HepG2 (cell line): ENCODE measurements at regions not wholly inside any gene's neighbourhood (a gene's known extent, or its start where the extent isn't known, plus 50 kb on each side); places are given as distances from the start of the nearest gene placed in this dataset.

Source experiments
- GTF3A ChIP-seq: sonication (generic); formaldehyde crosslinking; conservative IDR thresholded peaks from 2 replicates; pipeline ENCODE4 v1.4.0; 2020; ENCODE audit warnings: mild to moderate bottlenecking, missing genetic modification reagents
- HNRNPL ChIP-seq: fragments of 200-400 bp; formaldehyde crosslinking; IDR thresholded peaks from 2 replicates; pipeline ENCODE4 v1.6.1; 2017; ENCODE audit warnings: mild to moderate bottlenecking, low read depth, low read length
- SP2 ChIP-seq: sonication (generic); formaldehyde crosslinking; IDR thresholded peaks from 2 replicates; pipeline ENCODE4 v1.5.1; 2020; ENCODE audit warnings: mild to moderate bottlenecking, missing genetic modification reagents

DNA sequence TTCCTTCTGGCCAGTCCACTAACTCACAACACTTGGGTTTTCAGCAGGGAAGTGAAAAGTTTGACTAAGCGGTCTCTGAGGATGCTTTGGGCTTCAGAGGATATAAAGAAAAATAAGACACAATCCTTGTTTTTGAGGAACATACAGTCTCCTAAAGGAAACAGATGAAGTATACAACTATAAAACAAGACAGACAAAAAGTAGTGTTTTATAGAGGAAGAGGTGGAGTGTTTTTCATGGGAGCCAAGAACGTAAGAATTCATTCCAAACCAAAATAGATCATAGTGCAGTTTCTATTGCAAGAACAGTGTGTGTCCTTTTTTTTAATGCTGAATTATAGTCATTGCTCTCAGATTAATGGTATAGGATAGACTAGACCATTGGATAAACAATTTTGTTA, 586.9 kb upstream of the BRINP1 start:
- TF ChIP-seq GTF3A (CRISPR knock-in tag), result no peak
- no peak for TF ChIP-seq SP2 (CRISPR knock-in tag)
- no peak for TF ChIP-seq HNRNPL
